NCI-H146 treated with DMSO at 0.1 percent for 48 hours (cell line): ENCODE measurements at regions not wholly inside any gene's neighbourhood (a gene's known extent, or its start where the extent isn't known, plus 50 kb on each side); places are given as distances from the start of the nearest gene placed in this dataset.

ENCODE experiments used
- DNase-seq: peaks from one replicate; lab custom pipeline; 2025; ENCODE audit not compliant: unreplicated experiment; lab: John Stamatoyannopoulos, UW

DNA sequence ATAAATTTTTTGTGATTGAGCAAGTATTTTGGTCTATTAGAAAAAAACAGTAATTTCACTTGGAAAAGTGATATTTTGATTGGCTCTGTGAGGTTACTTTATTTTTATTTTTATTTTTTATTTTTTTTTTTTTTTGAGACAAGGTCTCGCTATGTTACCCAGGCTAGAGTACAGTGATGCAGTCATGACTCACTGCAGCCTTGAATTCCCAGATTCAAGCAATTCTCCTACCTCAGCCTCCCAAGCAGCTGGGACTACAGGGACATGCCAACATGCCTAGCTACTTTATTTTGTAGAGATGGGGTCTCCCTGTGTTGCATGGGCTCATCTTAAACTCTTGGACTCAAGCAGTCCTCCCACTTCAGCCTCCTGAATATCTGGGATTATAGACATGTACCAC lies 60.9 kb upstream of the MGAT5 start:
- no peak for DNase-seq

DNA sequence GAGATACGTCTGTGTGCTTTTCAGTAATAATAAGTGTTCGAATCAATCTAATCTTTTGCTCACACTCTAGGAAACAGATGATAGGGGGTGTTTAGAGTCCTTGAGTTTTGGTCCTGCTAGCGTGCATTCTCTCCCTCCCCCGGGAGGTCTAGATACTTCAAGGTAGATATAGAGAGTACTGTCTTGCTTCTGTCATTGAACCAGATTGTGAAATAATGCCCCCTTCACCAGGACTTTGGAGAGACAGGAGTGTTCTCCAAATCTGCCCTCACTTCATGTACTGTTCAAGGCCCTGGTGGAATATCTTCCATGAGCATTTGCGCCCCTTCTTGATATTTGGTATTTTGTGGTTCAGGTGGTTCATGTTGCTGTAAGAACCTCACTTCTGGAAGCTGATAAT lies 59.4 kb upstream of the MGAT5 start:
- DNase-seq = no peak

DNA sequence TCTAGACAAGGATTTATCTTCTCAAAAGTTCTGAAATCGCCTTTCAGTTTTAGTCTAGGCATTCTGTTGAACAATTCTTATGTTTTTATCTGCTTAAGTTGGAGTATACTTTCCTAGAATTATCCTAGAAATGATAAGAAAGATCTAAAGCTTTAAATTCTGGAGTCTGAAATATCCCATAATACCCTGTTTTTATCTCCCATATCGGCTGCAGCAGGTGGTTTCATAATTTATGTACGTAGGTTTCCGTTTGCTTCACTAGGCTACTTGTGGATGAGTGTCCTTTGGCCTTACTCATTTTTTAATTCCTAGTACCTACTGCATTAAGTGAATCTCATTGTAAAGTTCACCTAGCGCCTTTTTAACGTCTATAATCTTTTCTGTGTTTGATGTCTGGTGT lies 58.5 kb upstream of the MGAT5 start:
- DNase-seq = no peak

DNA sequence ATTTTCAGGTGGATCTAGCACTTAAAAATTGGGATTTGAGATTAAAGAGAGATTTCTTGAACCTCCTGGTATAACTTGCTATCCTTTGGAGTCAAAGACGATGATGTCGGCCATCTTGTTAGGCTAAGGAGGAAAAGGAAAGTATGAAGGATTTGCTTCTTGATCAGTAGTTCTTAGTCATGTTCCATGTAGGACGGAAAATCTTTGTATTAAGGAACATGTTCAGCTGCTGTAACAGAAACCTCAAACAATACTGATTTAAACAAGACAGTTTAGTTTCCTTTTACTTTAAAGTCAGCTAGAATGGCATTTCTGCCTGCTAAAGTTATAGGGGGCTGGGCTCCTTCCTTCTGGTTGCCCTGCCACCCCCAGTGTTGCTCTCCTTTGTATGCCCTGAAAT lies 56.4 kb upstream of the MGAT5 start:
- DNase-seq = no peak

DNA sequence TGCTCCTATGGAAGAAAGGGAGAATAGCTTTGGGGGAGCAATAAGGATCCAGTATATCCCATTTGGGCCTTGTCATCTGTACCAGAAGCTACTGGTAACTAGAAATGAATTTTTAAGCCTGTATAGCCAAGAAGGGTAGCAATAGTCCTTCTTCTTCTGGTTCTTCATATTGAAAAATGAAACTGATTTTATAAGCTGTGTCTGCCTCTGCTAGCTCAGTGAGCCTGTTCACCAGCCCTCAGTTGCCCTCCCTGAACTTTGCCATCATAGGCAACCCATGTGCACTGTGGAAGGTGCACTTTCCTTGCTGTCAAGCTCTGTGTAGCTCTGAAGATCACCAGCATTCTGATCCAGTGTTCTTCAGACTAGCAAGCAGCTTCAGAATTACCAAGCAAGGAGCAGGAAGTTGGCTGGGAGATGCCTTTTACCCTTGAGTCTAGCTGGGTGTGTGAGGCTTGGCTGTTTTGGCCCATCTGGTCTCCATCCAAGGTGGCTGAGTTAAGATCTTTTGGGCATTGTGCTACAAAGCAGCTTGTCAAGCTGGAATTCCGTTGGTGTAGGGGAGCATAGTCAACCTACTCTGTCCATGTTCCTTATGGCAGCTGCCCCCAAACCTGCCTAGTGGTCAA lies 55.8 kb upstream of the MGAT5 start:
- DNase-seq = no peak

DNA sequence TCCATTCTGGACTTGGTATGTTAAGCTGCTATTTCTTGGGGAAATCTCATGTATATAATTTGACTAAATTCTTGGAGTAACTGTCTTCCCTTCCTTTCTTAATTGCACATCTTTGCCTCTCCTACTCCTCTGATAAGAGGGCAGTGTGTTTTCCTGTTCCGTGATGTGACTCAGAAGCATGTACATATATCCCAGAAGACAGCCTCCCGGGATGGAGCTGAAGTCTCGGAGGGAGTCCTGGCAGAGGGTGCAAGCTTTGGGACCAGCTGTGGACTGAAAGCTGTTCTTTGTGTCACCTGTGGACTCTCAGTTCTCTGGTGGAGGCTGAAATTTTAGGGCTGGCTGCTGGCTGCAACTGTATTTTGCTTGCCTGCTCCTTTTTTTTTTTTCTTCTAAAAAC lies 54.7 kb upstream of the MGAT5 start:
- DNase-seq = no peak

DNA sequence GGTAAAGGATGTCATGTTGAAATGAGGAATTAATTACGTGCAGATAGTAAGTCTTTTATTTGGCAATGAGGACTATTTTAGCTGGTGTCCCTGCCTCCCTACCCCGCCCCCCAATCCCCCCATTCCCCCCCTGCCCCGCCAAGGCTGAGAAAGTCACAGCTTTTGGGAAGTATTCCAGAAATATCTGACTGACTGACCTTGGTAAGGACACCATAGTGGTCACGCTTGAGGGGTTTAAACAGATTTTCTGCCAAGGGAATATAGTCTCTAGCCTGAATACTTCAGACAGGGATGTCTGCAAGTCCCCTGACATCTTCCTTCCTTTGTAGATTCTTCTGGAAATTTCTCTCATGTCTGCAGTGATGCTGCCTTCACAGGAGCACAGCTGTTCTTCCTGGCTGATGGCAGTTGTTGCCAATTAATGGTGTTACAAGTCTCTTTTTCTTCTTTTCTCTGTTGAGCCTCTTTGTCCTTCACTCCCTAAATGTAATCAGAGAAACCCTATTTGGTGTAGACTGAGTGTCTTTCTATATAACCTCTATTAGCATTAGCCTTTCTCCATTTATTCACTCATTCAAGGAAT lies 53.7 kb upstream of the MGAT5 start:
- DNase-seq = no peak

DNA sequence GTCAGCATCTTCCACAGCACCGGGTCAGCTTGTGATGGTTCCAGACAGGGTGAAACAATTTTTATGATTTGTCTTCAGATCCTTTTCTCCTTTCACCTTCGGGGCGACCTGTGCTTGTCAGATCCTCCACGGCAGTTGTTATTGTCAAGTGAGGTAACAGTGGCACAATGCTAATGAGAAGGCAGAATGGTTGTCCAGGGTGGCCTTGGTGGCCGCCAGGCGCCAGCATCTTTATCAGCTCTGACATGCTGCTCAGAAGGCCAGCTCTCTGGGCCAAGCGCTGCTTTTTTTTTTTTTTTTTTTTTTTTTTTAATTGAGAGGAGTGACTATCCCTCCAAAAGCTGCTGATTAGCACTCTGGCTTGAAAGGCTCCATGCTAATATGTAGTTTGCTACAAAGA lies 52.3 kb upstream of the MGAT5 start:
- no peak for DNase-seq

DNA sequence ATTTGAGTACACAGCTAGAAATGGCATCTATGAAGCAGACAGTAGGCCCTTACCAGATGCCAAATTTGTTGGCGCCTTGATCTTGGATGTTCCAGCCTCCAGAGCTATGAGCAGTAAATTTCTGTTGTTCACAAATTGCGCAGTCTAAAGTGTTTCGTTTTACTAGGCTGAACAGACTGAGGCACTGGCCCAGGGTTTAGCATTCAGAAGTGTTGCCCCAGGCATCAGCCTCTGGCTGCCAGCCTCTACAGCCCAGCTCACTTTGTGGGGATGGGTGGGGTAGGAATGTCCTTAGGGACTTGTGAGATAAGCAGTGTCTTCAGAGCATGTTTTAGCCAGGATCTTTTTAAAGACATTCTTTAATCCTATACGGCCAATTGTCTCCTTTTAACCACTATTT lies 51.5 kb upstream of the MGAT5 start:
- DNase-seq = no peak

DNA sequence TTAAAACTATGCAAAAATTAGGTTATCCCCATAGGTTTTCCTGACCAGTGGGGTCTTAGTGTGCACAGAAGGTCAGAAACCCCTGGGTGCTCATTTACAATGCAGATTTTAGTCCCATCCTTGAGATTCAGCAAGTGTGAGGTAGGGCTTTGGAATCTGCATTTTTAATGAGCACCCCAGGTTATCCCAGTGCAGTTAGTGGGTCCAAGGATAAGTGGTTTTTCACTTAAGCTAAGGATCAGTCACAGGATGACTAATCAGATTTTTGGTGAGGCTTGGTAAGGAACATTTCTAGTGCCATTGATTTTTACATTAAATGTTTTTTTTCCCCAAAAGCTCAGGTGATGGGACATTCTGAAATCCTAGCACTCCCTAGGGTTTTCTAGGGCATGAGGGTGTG lies 50.7 kb upstream of the MGAT5 start:
- DNase-seq = no peak
